ENCODE measurements at regions not wholly inside any gene's neighbourhood (a gene's known extent, or its start where the extent isn't known, plus 50 kb on each side); places are given as distances from the start of the nearest gene placed in this dataset.

DNA sequence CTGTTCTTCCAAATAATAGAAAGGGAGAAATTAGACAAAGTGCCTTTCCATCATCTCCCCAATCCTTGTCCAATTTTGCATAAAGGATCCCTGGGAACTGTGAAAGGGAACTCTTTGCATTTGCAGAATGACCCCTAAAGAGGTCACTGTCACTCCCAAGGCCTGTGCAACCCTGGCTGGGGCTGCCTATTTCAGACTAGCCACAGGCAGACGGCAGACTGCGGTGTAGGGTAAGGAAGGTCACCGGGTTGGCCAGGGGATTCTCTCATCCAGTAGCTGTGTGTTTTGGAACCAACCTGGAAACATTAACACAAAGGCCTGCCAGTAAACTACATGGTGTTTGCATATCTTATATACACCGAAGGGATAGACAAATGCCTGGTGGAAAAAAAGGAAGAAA lies 818.7 kb downstream of the BCL11A start:
- Histone ChIP-seq H2AK5ac (ENCODE audit: low read depth, low read length) (no peak overlapping the region), H3K56ac (replicated peaks; ENCODE audit: insufficient read length, low read depth, low read length) (no peak overlapping the region), H4K91ac (replicated peaks; ENCODE audit: insufficient read length, low read length) (no peak overlapping the region), H2BK15ac (ENCODE audit: low read length) (no peak overlapping the region), H3K4me1 (replicated peaks in 1 of 4; ENCODE audit: control insufficient read depth in 3 of 4, insufficient read depth in 4 of 4, low read length in 3 of 4) (no peaks in the 10 kb centered on the region; a peak in 2 of 7 replicates), H3K18ac (ENCODE audit: extremely low read depth, low read length) (no peak overlapping the region), H3K79me1 (ENCODE audit: low read depth, low read length) (no peaks in the 10 kb centered on the region), H4K20me1 (replicated peaks in 1 of 2; ENCODE audit: control insufficient read depth in 1 of 2, insufficient read depth in 2 of 2, low read length in 2 of 2) (no peaks in the 10 kb centered on the region), H3K79me2 (ENCODE audit: control insufficient read depth in 1 of 2, insufficient read depth in 2 of 2, low read length in 2 of 2) (no peaks in the 10 kb centered on the region), H3K4me2 (ENCODE audit: insufficient read depth in 1 of 2, low read depth in 2 of 2, low read length in 2 of 2) (no peak overlapping the region), H2AFZ (ENCODE audit: low read length) (no peak overlapping the region), H3K4ac (replicated peaks; ENCODE audit: insufficient read length, low read depth, low read length) (no peak overlapping the region), H2BK5ac (ENCODE audit: low read depth, low read length) (no peak overlapping the region), H4K5ac (ENCODE audit: insufficient read length, low read depth, low read length) (no peak overlapping the region), H3K23ac (ENCODE audit: insufficient read length) (no peak overlapping the region), H3K27ac (ENCODE audit: low read depth, low read length) (no peak overlapping the region), H3K9me3 (ENCODE audit: insufficient read depth in 2 of 2, low read depth in 1 of 2, low read length in 1 of 2) (no peaks in the 10 kb centered on the region), H4K8ac (ENCODE audit: extremely low read depth, insufficient read depth, low read length) (no peak overlapping the region), H2BK20ac (ENCODE audit: low read length) (no peak overlapping the region), H3K14ac (ENCODE audit: insufficient read length) (no peak overlapping the region), H2BK120ac (replicated peaks; ENCODE audit: low read depth, low read length) (no peak overlapping the region), H3K9ac (replicated peaks in 1 of 4; ENCODE audit: extremely low read depth in 1 of 4, low read depth in 3 of 4, low read length in 3 of 4) (no peak overlapping the region), H2BK12ac (ENCODE audit: low read depth, low read length) (no peak overlapping the region), H3K36me3 (ENCODE audit: control insufficient read depth in 2 of 4, insufficient read depth in 4 of 4, low read length in 3 of 4) (no peaks in the 10 kb centered on the region), H3K4me3 (ENCODE audit: extremely low read depth in 1 of 4, insufficient read depth in 2 of 4, low read depth in 3 of 4, low read length in 4 of 4) (no peak overlapping the region), H3K27me3 (replicated peaks in 1 of 4; ENCODE audit: control insufficient read depth in 3 of 4, extremely low read depth in 1 of 4, insufficient read depth in 3 of 4, low read length in 3 of 4) (no peaks in the 10 kb centered on the region), H3K23me2 (ENCODE audit: low read depth, low read length) (no peaks in the 10 kb centered on the region)
- CTCF ChIA-PET (ENCODE audit: partially characterized antibody): interaction anchor here (1.1 to 1.7 kb wide), 2 partner anchors 20 to 199 kb away, joined by 3 to 6 read pairs; no protein-coding TSS in a partner anchor
- no peak for FAIRE-seq
- no peak for DNase-seq (ENCODE audit: low read depth in 1 of 2, low spot score in 2 of 2)
- POLR2A ChIA-PET (ENCODE audit: partially characterized antibody): no interaction called here
- TF ChIP-seq CHD1 (IDR thresholded peaks at IDR 0.05; ENCODE audit: low read depth, low read length) (no peak), EP300 (IDR thresholded peaks at IDR 0.05; ENCODE audit: borderline replicate concordance in 1 of 2, low read depth in 2 of 2, low read length in 2 of 2) (no peak), TAF1 (IDR thresholded peaks at IDR 0.05; ENCODE audit: low read depth, low read length) (no peak), HDAC2 (IDR thresholded peaks at IDR 0.05; ENCODE audit: borderline replicate concordance in 1 of 2, low read depth in 2 of 2, low read length in 2 of 2) (no peak), EZH2 (IDR thresholded peaks at IDR 0.05; ENCODE audit: low read depth, low read length, severe bottlenecking) (no peak), SUZ12 (IDR thresholded peaks at IDR 0.05; ENCODE audit: low read length) (no peak), CBX5 (IDR thresholded peaks at IDR 0.05; ENCODE audit: low read depth, low read length) (no peak), RXRA (IDR thresholded peaks at IDR 0.05; ENCODE audit: insufficient read depth, low read depth, low read length) (no peak), CTBP2 (IDR thresholded peaks at IDR 0.05; ENCODE audit: borderline replicate concordance, insufficient read depth, insufficient read length, low read length) (no peak), GTF2F1 (IDR thresholded peaks at IDR 0.05; ENCODE audit: borderline replicate concordance, low read depth, low read length) (no peak), CREB1 (IDR thresholded peaks at IDR 0.05) (no peak), POU5F1 (IDR thresholded peaks at IDR 0.05; ENCODE audit: low read depth, low read length) (no peak), JUND (IDR thresholded peaks at IDR 0.05; ENCODE audit: low read length) (no peak)
- 84% methylated on average over 4 of the region's 4 CpGs; no CpG with 5 or more reads in 1 of the 2 experiments for WGBS, 2 experiments (ENCODE audit: extremely low coverage in 1 of 2, insufficient coverage in 1 of 2, insufficient read length in 1 of 2, insufficient replicate concordance in 2 of 2, low coverage in 1 of 2, low lambda C conversion rate in 2 of 2, missing lambda C conversion rate in 1 of 2)
